HG03342 (cell line): ENCODE measurements at regions not wholly inside any gene's neighbourhood (a gene's known extent, or its start where the extent isn't known, plus 50 kb on each side); places are given as distances from the start of the nearest gene placed in this dataset.
"Not testable (repeated sequence)": the region's sequence is repeated elsewhere in the genome, so short reads cannot be mapped to it uniquely, and the experiment has no call there.

Experiments used
- ATAC-seq: cut with Tn5 transposase; IDR thresholded peaks from one replicate; pipeline ENCODE4 v1.9.1; 2021; ENCODE audit warnings: mild to moderate bottlenecking, moderate library complexity; ENCODE audit not compliant: unreplicated experiment

DNA sequence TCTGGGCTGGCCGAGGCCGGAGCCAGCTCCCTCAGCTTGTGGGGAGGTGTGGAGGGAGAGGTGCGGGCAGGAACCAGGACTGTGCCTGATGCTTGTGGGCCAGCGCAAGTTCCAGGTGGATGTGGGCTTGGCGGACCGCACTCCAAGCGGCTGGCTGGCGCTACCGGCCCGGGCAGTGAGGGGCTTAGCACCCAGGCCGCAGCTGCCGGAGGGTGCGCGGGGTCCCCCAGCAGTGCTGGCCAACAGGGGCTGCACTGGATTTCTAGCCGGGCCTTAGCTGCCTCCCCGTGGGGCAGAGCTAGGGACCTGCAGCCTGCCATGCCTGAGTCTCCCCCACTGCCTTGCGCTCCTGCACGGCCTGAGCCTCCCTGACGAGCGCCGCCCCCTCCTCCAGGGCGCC is 242.8 kb downstream of the CCSER2 start:
- ATAC-seq, result no peak

DNA sequence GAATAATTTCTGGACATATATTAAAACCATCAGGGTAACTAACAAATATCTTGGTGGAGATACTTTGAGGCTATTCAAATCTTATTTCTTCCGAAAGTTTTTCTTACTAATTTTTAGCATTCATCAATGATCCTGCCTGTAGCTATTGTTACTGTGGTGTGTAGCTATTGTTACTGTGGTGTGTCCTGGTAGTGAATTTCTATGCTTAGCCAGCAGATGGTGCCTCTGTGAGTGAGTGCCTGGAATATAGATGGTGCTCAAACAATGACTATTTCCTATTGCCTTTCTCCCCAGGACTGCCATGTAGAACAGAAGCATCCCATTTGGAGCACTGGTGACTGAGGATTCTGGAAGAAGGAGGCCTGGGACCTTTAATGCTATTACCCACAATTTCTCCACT is 245.7 kb downstream of the CCSER2 start:
- ATAC-seq, result no peak

DNA sequence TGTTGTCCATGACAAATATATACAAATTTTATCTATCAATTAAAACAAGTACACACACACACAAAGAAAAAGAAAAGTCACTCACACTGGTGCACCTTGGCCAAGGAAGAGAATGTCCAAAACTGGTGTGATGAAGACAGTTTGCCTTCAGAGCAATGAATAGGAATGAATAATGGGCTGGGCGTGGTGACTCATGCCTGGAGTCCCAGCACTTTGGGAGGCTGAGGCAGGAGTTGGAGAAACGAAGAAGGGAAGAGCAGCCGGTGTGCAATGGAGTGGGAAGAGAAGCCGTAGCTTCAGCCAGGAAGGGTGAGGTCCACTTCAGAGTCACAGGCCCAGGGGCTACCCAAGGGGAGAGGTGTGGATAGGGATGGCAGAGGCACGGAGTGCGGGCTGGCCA is 253.6 kb downstream of the CCSER2 start:
- ATAC-seq, result no peak

DNA sequence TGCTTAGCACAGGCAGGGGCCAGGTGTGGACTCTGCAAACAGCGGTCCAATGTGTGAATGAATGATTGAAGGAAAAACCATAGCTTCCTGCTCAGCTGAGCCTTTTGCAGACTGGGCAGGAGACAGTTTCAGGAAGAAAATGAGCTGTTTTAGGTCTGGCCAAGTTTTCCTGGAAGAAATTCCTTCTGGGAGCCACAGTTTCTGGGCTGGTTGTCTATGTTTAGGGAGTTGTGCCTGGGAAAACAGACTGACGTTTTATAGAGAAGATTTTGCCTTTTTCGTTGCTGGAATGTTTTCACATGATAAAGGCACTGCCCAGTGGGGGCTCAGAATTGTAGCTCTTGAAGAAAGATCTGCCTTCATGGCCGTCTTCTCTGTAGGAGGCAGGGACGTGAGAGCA is 255.1 kb downstream of the CCSER2 start:
- ATAC-seq, result no peak

DNA sequence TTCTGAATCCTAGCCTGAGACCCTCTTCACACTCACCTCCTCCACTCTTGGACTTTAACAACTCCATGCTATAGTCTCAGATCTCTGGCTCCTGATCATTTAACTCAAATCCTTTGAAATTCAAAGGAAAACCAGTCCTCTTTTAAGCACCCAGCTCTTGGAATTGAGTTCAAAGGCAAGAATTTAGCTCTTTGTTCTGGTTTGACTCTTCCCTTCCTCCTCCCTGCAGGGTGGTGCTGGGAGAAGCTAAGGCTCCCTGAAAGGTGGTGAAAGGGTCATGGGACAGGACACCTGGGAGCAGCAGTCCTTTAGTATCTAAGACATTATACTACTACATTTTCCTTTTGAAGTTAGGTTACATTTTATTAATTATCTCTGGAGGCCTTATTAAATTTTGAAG is 259.4 kb downstream of the CCSER2 start:
- ATAC-seq, result no peak

DNA sequence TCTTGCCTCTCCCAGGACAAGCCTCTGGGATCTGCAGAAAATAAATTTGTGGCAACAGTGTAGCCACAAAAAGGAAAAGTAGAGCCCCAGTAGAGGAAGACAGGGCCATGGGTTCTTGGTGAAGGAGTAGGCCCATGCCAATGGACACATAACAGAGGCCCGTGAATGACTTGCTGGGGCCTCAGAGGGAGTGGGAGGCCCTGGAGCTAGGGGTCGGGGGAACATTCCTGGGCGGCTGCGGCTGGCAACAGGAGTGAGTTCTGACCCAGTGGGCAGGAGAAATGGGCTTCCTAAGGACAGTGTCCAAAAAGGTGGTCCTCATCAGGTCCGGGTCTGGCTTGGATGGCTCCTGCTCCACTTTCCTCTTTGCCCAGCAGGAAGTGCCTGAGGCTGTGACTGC is 260.0 kb downstream of the CCSER2 start:
- no peak for ATAC-seq

DNA sequence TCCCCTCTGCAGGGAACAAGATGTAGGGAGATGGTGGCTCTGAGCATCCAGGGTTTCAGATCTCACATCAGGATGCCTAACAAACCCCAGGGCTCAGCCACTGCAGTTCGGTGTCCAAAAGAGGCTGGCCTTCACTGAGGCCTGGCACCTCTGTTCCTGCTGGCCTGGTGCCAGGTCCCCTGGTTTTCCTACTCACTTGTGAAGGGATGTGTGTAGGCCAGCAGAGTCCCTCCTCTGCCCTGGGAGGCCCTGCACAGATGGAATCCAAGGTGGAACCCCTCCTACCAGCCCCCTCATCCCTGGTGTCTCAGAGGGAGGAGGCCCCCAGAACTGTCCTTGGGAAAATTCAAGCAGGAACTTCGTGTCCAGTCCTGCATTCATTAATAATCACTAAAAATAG is 260.6 kb downstream of the CCSER2 start:
- ATAC-seq, result no peak

DNA sequence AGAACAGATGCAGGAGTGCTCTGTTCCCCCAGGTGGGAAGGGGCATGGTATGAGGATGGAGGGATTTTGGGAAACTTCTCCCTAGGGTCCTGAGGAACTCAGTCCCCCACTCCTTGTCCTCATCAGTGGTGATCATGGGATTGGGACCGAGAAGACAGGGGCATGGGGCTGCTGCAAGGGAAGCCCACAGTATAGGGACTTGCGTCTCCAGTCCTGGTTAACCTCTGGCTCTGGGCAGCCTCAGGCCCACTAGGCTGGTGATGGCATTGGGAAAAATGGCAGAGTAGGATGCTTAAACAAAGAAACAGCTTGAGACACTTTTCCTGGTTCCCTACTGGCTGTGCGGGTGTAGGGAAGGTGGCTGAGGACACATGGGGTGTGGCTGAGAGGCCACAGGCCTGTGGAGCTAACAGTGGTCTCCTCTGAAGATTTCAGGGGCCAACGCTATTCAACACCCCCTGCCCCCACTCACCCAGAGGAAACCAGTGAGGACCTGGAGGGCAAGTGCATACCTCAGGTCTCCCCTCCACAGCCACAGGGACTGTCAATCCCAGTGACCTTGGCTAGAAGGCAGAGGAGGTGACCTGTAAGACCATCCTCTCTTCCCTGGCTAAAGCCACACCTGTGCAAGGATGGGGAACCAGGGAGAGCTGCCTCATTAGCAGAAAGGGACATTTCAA is 261.3 kb downstream of the CCSER2 start:
- ATAC-seq, result no peak

DNA sequence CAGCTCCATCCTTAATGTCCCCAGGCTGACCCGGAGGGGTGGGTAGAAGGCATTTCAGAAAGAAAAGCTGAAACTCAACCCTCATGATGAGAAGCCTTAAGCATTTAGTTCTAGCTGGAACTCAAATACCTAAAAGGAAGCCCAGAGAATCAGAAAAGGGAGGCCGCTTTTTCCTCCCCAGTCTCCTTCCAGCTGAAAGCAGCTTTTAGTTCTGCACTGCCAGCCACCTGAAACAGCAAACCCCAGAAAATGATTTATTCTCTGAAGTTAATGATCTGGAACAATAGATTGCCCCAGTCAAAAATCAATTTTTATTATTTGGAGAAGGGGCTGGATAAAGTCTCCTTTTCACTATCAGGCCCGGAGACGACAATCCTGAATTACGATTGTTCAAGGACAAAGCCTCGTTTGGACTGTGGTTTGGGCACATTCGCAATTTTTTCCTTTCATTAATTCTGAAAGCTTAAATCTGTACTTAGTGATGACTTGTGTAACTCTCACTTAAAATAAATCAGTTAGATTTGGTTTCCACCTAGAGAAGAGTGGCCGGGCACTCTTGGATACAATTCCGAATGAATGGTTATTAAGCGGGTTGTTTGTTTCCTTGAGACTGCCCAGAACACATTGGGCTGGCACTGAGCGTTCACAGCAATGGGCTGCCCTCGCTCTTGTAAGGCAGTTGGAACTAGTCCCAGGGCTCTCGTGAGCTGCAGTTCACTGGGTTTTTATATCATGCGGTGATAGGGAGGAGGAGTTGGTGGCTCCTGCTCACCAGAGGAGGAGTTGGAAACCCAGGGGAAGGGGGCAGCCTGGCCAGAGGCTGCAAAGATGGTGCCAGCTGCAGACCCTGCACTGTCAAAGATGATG is 262.2 kb downstream of the CCSER2 start:
- ATAC-seq, result no peak

DNA sequence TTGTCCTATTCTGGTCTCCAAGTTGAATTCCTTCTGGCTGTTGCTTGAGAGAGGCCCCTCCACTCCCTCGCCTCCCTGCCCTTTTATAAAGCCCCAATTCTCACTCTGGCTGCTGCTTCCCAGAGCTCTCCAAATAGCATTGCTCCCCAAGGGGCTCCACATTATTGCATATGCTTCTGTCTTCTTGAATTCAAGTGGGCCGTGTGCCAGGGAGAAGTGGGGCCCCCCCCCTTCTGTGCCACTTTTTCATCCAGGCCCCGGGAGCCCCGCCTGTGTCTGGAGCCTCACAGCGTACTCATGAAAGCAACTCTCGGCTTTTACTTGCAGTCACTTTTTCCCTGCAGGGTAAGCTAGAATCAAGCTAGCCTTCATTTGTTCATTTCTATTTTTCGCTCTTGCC is 265.1 kb downstream of the CCSER2 start:
- ATAC-seq, result no peak

DNA sequence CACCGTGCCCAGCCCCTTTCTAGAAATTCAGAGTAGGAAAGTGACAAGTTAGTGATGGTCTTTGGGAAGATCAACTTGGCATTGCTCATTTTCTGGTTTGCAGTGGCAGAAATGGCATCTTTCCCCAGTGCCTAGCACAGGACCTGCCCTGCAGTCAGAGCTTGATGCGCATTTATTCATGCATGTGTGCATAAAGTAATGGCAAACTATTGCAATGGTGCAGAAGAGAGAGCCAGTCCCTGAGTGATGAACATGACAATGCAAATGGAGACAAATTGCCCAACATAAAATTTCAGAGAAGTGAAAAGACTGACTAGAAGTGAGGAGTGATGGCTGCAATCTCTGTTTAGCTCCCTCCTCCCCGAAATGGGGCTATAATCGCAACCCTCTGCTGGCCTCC is 268.2 kb downstream of the CCSER2 start:
- ATAC-seq, result no peak

DNA sequence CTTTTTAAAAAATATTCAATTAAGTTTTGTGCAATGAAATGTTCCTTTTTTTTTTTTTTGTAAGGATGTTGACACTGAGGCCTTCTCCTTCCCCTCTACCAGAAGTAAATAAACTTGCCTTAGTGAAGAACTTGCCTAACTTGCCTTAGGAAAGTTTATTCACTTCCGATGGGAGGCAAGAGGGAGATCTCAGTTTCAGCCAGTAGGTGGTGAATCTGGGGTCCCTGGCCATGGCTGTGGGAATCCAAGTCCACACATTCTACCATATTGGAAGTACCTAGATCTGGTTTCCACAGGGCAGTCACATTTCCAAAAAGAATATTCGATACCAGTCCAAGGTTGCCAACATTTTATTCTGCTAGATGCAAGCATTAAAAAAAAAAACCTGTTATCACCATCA is 270.9 kb downstream of the CCSER2 start:
- ATAC-seq, result no peak

DNA sequence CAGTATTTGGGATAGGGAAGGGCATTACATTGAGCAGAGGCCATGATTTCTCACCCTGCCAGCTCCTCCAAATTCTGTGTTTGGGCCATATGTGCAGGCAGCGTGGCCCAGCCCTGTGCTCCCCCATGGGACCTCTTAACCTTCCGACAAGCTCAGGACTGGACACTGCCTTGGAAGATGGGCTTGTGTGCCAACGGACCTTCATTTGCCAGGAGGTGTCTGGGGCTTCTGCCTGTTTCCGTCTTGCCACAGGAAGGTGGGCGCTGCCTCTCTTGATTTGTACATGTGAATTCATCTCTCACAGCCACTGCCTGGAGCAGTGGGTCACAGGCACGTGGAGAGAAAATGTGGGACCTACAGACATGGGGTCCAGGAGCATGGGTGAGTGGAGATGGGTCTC is 272.6 kb downstream of the CCSER2 start:
- no peak for ATAC-seq

DNA sequence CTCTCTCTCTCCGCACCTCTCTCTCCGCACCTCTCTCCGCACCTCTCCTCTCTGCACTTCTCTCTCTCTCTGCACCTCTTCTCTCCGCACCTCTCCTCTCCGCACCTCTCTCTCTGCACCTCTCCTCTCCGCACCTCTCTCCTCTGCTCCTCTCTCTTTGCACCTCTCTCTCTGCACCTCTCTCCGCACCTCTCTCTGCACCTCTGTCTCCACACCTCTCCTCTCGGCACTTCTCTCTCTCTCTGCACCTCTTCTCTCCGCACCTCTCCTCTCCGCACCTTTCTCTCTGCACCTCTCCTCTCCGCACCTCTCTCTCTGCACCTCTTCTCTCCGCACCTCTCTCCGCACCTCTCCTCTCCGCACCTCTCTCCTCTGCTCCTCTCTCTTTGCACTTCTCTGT is 274.2 kb downstream of the CCSER2 start:
- not testable (repeated sequence) for ATAC-seq

DNA sequence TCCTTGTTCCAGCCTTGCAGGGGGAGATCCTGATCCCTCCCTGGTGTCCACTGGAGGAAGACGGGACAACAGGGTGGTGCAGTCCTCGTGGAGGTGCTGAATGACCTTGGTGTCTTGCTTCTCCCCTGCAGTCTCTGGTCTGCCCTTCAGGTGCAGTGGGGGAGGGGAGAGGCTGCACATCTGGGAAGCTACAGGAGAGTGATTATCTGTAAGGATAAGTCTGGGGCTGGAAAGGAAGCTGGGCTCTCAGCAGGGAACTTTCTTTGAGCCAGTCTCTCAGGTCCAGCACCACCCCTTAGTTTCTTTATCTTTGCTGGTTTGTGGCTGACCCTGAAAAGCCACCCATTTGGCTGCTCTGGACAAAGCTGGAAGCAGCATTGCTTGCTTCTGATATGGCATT is 275.6 kb downstream of the CCSER2 start:
- no peak for ATAC-seq

DNA sequence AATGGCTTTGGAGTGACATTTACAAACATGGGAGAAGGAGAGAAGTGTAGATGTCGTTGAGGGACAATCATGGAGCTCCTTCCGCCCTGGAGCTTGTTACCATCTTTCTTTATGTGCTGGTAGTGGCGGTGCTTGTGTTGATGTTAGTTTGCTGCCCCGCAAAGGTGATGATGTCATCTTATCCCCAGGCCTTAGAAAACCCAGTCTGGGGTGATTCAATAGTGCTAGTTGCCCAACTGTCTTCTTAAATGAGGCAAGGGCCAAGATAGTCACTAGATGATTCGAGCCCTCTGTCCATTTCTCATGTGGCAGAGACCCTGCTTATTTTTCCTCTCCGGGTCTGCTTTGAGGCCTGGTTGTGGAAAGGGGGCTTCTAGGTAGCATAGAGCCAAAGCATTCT is 277.4 kb downstream of the CCSER2 start:
- no peak for ATAC-seq

DNA sequence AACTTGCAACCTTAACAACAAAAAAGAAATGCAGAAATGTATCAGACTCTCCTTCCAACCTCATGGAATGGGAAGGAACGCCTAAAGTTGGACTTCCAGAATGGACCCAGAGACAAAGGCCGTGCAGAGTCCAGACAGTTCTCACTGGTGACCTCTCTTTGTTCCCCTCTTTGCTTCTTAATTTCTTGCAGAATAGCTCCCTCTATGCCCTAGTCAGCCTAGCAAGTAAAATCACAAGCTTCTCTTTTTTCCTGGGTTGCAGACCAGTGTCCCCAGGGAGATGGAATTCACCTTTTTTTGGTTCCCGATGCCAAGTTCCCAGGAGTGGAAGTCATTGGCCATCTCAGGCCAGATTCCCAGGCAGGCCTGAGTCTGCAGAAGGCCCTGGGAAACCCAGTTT is 278.0 kb downstream of the CCSER2 start:
- ATAC-seq, result no peak

DNA sequence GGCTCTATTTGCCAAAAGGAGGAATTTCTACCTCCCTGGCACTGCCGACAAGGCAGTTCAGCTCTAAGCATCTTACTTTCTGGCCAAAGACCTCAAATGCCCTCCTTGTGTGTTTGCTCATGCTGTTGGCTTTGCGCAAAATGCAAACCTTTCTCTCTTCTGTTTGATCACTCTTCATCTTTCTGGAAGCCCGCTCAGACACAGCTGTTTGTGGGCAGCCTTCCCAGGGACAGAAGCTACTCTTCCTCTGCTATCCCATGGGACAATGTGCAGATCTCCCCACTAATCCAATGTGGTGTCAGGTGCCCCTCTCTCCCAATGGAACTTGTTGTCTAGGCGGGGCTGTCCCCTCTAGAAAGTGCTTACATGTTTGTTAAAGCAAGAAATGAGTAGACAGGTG is 278.7 kb downstream of the CCSER2 start:
- ATAC-seq, result no peak

DNA sequence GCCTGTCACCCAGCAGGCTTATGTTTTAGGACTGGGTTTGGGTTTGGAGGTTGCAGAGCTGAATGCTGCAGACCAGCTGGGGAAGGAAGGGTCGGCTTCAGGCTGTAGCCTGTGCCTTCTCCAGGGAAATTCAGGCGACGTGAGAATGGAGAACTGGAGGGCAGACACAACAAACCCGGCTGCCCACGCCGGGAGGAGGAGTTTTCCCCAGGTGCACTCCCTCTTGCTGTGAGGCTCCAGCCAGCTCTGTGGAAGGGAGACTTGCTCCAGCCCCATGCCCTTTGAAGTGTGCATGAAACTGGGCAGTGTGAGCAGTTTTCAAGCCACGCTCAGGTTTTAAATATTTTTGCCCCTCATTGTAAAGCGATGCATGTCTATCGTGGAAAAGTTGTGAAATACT is 279.1 kb downstream of the CCSER2 start:
- ATAC-seq, result no peak

DNA sequence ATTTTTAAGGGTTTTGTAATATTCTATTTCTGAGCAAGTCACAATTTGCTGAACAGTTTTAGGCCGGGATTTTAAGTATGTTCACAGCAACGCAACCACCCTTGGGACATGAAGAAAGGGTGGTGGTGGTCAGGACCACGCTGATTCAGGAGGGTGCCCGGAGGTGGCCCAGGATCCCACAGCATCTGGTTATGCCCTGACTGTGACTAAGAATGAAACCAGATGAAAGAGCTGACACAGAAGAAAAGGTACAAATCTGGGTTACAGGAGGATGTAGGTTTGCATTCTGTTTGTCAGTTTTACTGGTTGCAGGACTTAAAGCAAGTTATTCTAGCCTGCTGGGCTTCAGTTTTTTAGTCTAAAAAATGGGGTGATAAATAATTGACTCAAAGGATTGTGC is 279.7 kb downstream of the CCSER2 start:
- ATAC-seq, result peak; percentile 66

DNA sequence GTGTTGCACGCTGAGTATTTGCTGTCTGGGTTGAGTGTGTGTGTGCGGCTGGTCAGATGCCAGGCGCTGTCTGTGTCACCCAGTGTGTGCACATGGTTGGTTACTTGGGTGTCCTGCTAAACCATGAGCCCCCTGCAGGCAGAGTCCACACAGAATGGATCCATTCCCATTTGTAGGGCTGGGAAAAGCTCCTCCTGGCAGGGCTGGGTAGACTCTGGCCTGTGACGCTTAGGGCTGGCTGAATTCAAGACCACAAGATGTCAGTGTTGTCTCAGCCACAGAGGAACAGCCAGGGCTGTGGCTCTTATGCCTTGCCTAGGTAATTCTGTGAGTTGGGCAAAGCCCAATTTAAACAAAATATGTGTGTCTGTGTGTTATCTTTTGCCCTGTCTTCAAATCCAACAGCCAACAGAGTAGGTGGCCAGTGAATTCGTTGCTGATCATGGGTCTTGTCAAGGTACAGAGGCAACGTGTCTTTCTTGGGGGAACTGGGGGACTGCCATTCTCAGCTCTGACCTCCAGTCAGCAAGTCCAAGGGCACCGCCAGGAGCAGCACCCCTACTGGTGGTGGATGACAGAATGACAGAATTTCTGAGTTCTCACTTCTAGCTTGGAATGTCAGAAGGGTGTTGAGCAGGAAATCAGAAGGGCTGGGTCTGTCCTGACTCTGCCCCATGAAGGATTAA is 285.1 kb downstream of the CCSER2 start:
- ATAC-seq, result no peak
